ENCODE measurements at regions not wholly inside any gene's neighbourhood (a gene's known extent, or its start where the extent isn't known, plus 50 kb on each side); places are given as distances from the start of the nearest gene placed in this dataset.

GRCh38 chr3:64422192-64422591 is 196.9 kb upstream of the PRICKLE2 start:
- TF ChIP-seq CTCF (IDR thresholded peaks at IDR 0.05), result no peak
- TF ChIP-seq POLR2A (IDR thresholded peaks at IDR 0.05), result no peak
